Activated naive CD4-positive, alpha-beta T cell treated with anti-CD3 and anti-CD28 coated beads for 36 hours (primary cell): ENCODE measurements at regions not wholly inside any gene's neighbourhood (a gene's known extent, or its start where the extent isn't known, plus 50 kb on each side); places are given as distances from the start of the nearest gene placed in this dataset.

Experiments
- CTCF ChIA-PET: fragments of 350-600 bp; sonication (Branson Sonifier 250); formaldehyde crosslinking; loops from one replicate; lab custom pipeline; 2021; ENCODE audit warnings: antibody characterized with exemption; lab: Charles Lee
- DNase-seq: peaks from one replicate; pipeline ENCODE4 v3.0.0-alpha.2; 2020
- H3K27ac Mint-ChIP-seq: one replicate; pipeline ENCODE4 v1.8.0; 2021; ENCODE audit warnings: mild to moderate bottlenecking, mixed read lengths
- H3K27me3 Mint-ChIP-seq: one replicate; pipeline ENCODE4 v1.8.0; 2021; ENCODE audit warnings: low read depth, mixed read lengths
- H3K36me3 Mint-ChIP-seq: one replicate; pipeline ENCODE4 v1.8.0; 2021; ENCODE audit warnings: low read depth, mixed read lengths
- H3K4me1 Mint-ChIP-seq: one replicate; pipeline ENCODE4 v1.8.0; 2021; ENCODE audit warnings: low read depth, mixed read lengths
- H3K4me3 Mint-ChIP-seq: one replicate; pipeline ENCODE4 v1.8.0; 2021; ENCODE audit warnings: mild to moderate bottlenecking, moderate library complexity, mixed read lengths
- H3K9me3 Mint-ChIP-seq: one replicate; pipeline ENCODE4 v1.8.0; 2021; ENCODE audit warnings: mixed read lengths
- intact Hi-C: fragments of 100-400 bp; cut with micrococcal nuclease; formaldehyde crosslinking; loops from one replicate; pipeline ENCODE4 v1.15.1; 2023

DNA sequence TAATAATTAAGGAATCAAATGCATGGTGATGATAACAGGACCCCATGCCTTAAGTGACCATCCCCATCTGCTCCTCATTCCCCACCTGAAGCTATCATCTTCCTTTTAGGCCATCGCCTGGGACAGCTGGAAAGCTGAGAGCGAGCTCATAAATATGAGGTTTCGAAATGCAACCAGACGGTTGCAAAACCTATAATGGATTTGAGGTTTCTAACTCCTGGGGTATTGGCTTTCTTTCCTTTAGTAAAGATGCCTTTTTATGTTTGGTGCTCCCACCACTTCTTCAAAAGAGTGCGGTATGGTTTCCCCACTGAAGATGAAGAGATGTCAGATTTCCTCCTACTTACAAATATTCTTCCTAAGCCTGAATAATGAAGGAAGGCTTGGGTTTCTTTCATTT lies 1589.5 kb upstream of the PIK3C3 start:
- no peak overlapping the region for H3K27ac Mint-ChIP-seq

GRCh38 chr18:40360558-40360957 lies 1594.5 kb upstream of the PIK3C3 start:
- H3K4me1 Mint-ChIP-seq: no peaks in the 10 kb centered on the region
- no peaks in the 10 kb centered on the region for H3K27me3 Mint-ChIP-seq
- CTCF ChIA-PET: no interaction called here
- H3K27ac Mint-ChIP-seq: no peak overlapping the region
- peaks cover 11% of the 10 kb centered on the region for H3K9me3 Mint-ChIP-seq
- no peak overlapping the region for H3K4me3 Mint-ChIP-seq
- DNase-seq: no peak
- H3K36me3 Mint-ChIP-seq: no peaks in the 10 kb centered on the region
- intact Hi-C loops: no loop called here

More for the DNA sequence above, 1589.5 kb upstream of the PIK3C3 start:
- H3K27me3 Mint-ChIP-seq: no peaks in the 10 kb centered on the region
- H3K4me1 Mint-ChIP-seq: no peaks in the 10 kb centered on the region
- CTCF ChIA-PET: no interaction called here
- peaks cover 6% of the 10 kb centered on the region for H3K9me3 Mint-ChIP-seq
- no peak for DNase-seq
- no peaks in the 10 kb centered on the region for H3K36me3 Mint-ChIP-seq
- no peak overlapping the region for H3K4me3 Mint-ChIP-seq
- intact Hi-C loops: no loop called here

DNA sequence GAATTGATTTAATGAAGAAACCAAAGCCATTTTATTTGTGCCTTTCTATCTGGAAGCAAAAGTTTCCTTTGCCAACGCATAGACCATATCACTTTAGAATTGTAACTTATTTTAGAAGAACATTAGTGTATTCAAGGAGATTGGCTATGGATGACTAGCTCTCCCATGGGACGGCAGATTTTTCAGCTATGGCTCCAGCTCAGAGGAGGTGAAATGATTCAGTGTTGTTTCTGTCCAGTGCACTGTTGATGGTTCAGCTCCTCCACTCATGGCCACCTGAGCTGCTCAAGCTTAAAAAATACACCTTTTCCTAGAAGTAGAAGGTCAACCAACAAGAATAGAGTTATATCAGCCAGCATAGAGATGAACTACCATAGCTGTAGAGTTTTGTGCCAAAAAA lies 1597.5 kb upstream of the PIK3C3 start:
- H3K4me1 Mint-ChIP-seq: no peaks in the 10 kb centered on the region
- H3K27me3 Mint-ChIP-seq: no peaks in the 10 kb centered on the region
- no peaks in the 10 kb centered on the region for H3K36me3 Mint-ChIP-seq
- H3K27ac Mint-ChIP-seq: no peak overlapping the region
- intact Hi-C loops: no loop called here
- CTCF ChIA-PET: no interaction called here
- DNase-seq: no peak
- no peak overlapping the region for H3K4me3 Mint-ChIP-seq
- peaks cover 10% of the 10 kb centered on the region for H3K9me3 Mint-ChIP-seq

GRCh38 chr18:40356168-40356567 lies 1598.9 kb upstream of the PIK3C3 start:
- Mint-ChIP-seq H3K27me3 (no peaks in the 10 kb centered on the region), H3K9me3 (peaks cover 11% of the 10 kb centered on the region), H3K4me3 (no peak overlapping the region), H3K4me1 (no peaks in the 10 kb centered on the region), H3K27ac (no peak overlapping the region), H3K36me3 (no peaks in the 10 kb centered on the region)
- CTCF ChIA-PET: interaction anchor here (0.6 kb wide), 1 partner anchor 631 kb away, joined by 3 read pairs; no protein-coding TSS in a partner anchor
- intact Hi-C loops: no loop called here
- DNase-seq: no peak

DNA sequence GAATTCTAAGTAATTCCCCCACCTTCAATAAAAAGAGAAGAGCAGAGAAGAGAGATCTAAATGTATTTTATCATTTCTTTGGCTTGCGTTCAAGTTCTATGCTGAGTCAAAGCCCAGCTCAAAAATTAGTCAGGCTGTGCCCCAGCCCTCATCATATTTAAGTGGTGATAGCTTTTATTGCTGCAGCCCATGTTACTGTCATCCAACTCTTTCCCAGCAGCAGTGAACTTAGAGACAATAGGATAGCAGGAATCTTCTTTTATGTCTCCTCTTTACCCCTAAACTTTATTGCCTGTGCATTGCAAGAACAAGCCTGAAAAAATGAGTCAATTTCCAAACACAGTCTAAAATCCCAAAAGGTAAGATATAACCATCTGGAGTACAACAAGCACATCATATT lies 1599.3 kb upstream of the PIK3C3 start:
- CTCF ChIA-PET: no interaction called here

DNA sequence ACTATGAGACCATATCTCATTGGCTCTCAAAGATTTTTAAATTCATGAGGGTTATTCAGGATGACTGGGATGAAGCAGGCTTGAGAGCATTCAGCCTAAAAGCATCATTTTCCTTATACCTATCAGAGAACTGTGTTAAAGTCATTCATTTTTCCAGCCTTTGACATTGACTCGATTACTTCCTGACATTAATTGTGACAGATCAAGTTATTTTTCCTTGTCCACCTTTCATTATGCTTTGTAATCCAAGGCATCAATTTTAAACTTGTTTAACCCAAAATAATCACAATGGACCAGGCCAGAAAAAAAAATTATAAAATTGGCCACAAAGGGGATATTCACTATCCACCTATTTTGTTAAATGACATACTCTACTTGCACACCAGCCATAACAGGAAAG lies 1606.8 kb upstream of the PIK3C3 start:
- Mint-ChIP-seq H3K27ac (no peak overlapping the region), H3K36me3 (no peaks in the 10 kb centered on the region), H3K4me1 (no peaks in the 10 kb centered on the region), H3K27me3 (no peaks in the 10 kb centered on the region), H3K4me3 (no peak overlapping the region), H3K9me3 (peaks cover 2% of the 10 kb centered on the region)
- intact Hi-C loops: no loop called here
- CTCF ChIA-PET: no interaction called here
- DNase-seq: no peak

More for the DNA sequence above, 1599.3 kb upstream of the PIK3C3 start:
- Mint-ChIP-seq H3K27ac (no peak overlapping the region), H3K27me3 (no peaks in the 10 kb centered on the region), H3K4me1 (no peaks in the 10 kb centered on the region), H3K36me3 (no peaks in the 10 kb centered on the region), H3K4me3 (no peak overlapping the region), H3K9me3 (peaks cover 11% of the 10 kb centered on the region)
- DNase-seq: no peak
- intact Hi-C loops: no loop called here

- DNase-seq: no peak
- Mint-ChIP-seq H3K27me3 (no peaks in the 10 kb centered on the region), H3K9me3 (peaks cover 2% of the 10 kb centered on the region), H3K36me3 (no peaks in the 10 kb centered on the region), H3K4me1 (no peaks in the 10 kb centered on the region), H3K4me3 (no peak overlapping the region), H3K27ac (no peak overlapping the region)
- intact Hi-C loops: no loop called here
- CTCF ChIA-PET: no interaction called here
Observed at GRCh38 chr18:40347261-40347660, 1607.8 kb upstream of the PIK3C3 start.

- CTCF ChIA-PET: no interaction called here
- no peak overlapping the region for H3K27ac Mint-ChIP-seq
- intact Hi-C loops: no loop called here
- no peaks in the 10 kb centered on the region for H3K4me1 Mint-ChIP-seq
- no peak overlapping the region for H3K4me3 Mint-ChIP-seq
- no peak for DNase-seq
- no peaks in the 10 kb centered on the region for H3K9me3 Mint-ChIP-seq
- no peaks in the 10 kb centered on the region for H3K36me3 Mint-ChIP-seq
- no peaks in the 10 kb centered on the region for H3K27me3 Mint-ChIP-seq
Observed at GRCh38 chr18:40346146-40346545, 1608.9 kb upstream of the PIK3C3 start.

GRCh38 chr18:40341701-40342100 lies 1613.3 kb upstream of the PIK3C3 start:
- Mint-ChIP-seq H3K9me3 (peaks cover 3% of the 10 kb centered on the region), H3K4me1 (no peaks in the 10 kb centered on the region), H3K27ac (no peak overlapping the region), H3K36me3 (no peaks in the 10 kb centered on the region), H3K27me3 (no peaks in the 10 kb centered on the region), H3K4me3 (no peak overlapping the region)
- CTCF ChIA-PET: no interaction called here
- no peak for DNase-seq
- intact Hi-C loops: no loop called here

DNA sequence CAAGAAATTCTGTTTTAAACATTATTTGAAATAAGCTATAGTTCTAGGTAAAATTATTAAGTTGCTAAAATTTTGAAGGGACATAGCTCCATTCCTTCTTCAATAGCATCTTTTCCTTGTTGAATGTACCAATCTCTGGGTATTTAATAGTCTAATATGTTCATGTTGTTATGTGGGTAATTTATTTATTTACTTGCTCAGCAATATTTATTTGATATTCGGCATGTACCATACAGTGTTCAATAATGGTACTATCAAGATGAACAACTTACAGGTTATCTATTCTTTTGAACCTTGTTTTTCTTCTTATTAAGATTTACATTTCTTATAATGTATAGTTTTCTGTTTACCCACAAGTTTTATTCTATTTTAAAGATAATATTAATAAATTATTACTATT lies 1616.8 kb upstream of the PIK3C3 start:
- Mint-ChIP-seq H3K4me1 (no peaks in the 10 kb centered on the region), H3K36me3 (no peaks in the 10 kb centered on the region), H3K27ac (no peak overlapping the region), H3K27me3 (no peaks in the 10 kb centered on the region), H3K9me3 (peaks cover 10% of the 10 kb centered on the region), H3K4me3 (no peak overlapping the region)
- DNase-seq: no peak
- CTCF ChIA-PET: interaction anchor here (0.7 kb wide), 1 partner anchor 1711 kb away, joined by 3 read pairs; no protein-coding TSS in a partner anchor
- intact Hi-C loops: no loop called here

DNA sequence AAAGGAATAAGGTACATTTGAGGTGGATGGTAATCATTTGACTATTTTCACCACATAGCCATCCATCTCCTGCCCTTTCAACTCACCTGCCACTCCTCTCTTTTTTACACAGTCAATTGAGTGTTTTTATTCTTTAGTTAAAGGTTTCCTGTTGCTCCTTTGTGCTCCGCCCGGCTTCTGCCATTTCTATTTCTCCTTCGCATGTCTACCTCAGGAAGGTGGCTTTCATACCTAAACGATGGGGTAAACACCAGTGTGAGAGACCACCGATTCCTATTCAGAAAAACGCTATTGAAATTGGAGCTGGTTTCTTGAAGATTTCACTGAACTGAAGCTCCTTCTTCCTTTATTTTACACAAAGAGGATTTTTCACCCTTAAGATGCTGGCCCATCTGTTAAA lies 1628.0 kb upstream of the PIK3C3 start:
- H3K9me3 Mint-ChIP-seq: peaks cover 12% of the 10 kb centered on the region
- CTCF ChIA-PET: interaction anchor here (0.6 kb wide), 1 partner anchor 1888 kb away, joined by 3 read pairs; no protein-coding TSS in a partner anchor
- H3K4me3 Mint-ChIP-seq: no peak overlapping the region
- no peaks in the 10 kb centered on the region for H3K4me1 Mint-ChIP-seq
- intact Hi-C loops: no loop called here
- DNase-seq: no peak
- H3K27me3 Mint-ChIP-seq: no peaks in the 10 kb centered on the region
- no peak overlapping the region for H3K27ac Mint-ChIP-seq
- H3K36me3 Mint-ChIP-seq: no peaks in the 10 kb centered on the region

- H3K27ac Mint-ChIP-seq: no peak overlapping the region
- no peak overlapping the region for H3K4me3 Mint-ChIP-seq
- H3K9me3 Mint-ChIP-seq: peaks cover 7% of the 10 kb centered on the region
- H3K27me3 Mint-ChIP-seq: no peaks in the 10 kb centered on the region
- H3K36me3 Mint-ChIP-seq: no peaks in the 10 kb centered on the region
- no peaks in the 10 kb centered on the region for H3K4me1 Mint-ChIP-seq
- CTCF ChIA-PET: no interaction called here
- DNase-seq: no peak
- intact Hi-C loops: no loop called here
Observed at GRCh38 chr18:40325988-40326387, 1629.0 kb upstream of the PIK3C3 start.

DNA sequence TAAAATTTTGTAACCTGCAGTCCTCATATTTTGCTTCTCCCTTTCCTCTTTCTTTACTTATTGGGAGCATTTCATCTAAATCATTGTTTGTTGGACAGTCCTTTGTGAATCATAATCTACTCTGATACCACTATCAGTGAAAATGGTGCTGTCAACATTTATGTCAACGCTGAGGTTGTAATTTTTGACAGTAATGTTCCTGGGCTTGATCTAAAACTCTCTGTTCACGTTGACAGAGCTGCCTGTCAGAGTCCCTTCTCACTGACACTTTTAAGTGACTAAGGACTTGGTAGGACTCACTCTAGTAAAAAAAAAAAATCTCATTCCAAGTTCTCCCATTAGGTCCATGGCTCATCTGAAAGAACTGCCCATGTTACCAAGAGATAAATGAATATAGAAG lies 1640.8 kb upstream of the PIK3C3 start:
- CTCF ChIA-PET: no interaction called here
- intact Hi-C loops: no loop called here
- H3K4me1 Mint-ChIP-seq: no peaks in the 10 kb centered on the region
- no peaks in the 10 kb centered on the region for H3K27me3 Mint-ChIP-seq
- no peak overlapping the region for H3K27ac Mint-ChIP-seq
- H3K9me3 Mint-ChIP-seq: peaks cover 12% of the 10 kb centered on the region
- H3K36me3 Mint-ChIP-seq: no peaks in the 10 kb centered on the region
- no peak for DNase-seq
- H3K4me3 Mint-ChIP-seq: no peak overlapping the region
